GM18870 (cell line): ENCODE measurements at regions not wholly inside any gene's neighbourhood (a gene's known extent, or its start where the extent isn't known, plus 50 kb on each side); places are given as distances from the start of the nearest gene placed in this dataset.

ENCODE experiments used
- ATAC-seq: cut with Tn5 transposase; IDR thresholded peaks from one replicate; pipeline ENCODE4 v1.9.1; 2021; ENCODE audit warnings: moderate library complexity; ENCODE audit not compliant: unreplicated experiment

- ATAC-seq, result no peak
These were observed 275.9 kb downstream of the FAM43A start for GRCh38 chr3:194961571-194961970.

- no peak for ATAC-seq
These were observed 276.4 kb downstream of the FAM43A start for GRCh38 chr3:194962056-194962455.

DNA sequence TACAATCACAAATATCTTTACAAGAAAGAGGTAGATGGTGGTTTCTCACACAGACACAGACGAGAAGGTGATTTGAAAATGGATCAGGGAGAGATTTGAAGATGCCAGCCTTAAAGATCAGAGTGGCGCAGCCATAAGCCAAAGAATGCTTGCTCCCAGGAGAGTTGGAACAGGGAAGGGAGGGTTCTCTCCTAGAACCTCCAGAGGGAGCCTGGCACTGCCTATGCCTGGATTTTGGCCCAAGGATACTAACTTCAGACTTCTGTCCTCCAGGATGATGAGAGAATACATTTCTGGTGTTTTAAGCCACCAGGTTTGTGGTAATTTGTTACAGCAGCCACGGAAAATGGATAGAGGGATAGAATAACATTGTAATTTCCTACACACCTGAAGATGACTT is 279.1 kb downstream of the FAM43A start:
- no peak for ATAC-seq

DNA sequence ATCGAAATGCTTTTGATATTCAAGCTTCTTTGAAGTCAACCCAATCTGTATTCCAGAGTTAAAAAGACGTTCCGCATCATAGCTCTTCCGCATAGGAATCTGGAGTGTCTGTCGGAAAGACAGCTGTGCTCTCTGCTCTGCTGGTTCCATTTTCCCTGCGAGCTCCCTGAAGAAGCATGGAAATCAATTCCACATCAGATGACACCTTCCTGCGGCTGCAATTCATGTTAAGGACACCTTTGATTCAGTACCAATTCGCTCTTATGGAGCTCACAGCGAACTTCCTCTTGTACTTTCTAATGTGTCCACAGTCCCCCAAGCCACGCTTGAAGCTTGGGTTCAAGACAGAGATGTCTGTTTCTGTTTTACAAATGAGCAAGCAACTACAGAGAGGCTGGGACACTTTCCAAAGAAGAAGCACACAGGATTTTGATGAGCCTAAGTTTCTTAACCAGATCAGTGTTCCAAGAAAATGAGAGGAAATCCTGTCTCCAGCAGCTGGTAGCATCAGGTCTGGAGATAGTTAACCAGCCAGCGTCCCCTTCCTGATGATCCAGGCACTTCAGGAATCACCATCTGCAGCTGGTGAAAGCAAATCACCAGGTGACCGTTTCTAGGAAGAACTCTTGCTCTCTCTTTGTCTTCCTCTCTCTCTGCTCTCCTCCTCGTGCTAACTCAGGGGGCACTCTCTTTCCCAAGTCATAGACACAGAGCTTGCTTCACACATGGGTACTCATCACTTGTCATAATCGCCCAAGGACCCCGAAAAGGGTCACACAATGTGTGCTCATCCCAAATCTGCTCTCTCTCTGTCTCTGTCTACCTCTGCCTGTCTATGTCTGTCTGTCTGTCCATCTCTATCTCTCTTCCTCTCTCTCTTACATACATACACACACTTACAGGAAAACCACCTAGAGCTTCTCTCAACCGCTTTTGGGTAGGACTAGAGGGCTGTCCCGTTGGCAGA is 281.8 kb downstream of the FAM43A start:
- ATAC-seq, result no peak

DNA sequence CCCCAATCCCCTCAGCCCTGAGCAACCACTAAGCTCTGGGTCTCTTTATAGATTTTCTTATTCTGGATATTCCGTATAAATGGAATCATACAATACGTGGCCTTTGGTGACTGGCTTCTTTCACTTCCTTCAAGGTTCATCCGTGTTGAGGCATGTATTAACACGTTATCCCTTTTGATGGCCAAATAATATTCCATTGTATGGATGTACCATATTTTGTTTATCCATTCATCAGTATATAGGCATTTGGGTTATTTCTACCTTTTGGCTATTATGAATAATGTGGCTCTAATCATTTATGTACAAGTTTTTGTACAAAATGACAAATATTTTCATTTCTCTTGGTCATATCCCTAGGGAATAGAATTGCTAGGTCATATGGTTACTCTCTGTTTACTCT is 284.4 kb downstream of the FAM43A start:
- ATAC-seq, result no peak

DNA sequence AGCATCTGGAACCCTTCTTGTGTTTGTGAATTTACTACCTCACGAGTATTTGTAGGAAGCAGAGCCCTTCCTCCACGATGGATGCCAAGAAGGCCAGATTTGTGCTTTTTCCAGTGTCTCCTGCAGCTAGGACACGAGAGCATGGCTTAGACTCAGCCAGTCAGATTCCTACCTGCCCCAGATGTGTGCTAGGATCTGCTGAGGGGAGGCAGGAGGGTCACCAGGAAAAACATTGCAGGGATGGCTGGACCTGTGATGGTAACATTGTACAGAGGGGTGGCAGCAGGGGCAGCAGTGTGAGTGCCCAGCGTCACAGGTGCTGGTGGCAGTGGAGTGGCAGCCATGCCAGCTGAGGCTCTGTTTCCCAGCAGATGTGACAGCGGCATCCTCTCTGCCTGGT is 285.3 kb downstream of the FAM43A start:
- ATAC-seq, result no peak

- ATAC-seq, result no peak
These were observed 286.3 kb downstream of the FAM43A start for GRCh38 chr3:194971965-194972364.

- ATAC-seq, result no peak
These were observed 287.0 kb downstream of the FAM43A start for GRCh38 chr3:194972641-194973040.

DNA sequence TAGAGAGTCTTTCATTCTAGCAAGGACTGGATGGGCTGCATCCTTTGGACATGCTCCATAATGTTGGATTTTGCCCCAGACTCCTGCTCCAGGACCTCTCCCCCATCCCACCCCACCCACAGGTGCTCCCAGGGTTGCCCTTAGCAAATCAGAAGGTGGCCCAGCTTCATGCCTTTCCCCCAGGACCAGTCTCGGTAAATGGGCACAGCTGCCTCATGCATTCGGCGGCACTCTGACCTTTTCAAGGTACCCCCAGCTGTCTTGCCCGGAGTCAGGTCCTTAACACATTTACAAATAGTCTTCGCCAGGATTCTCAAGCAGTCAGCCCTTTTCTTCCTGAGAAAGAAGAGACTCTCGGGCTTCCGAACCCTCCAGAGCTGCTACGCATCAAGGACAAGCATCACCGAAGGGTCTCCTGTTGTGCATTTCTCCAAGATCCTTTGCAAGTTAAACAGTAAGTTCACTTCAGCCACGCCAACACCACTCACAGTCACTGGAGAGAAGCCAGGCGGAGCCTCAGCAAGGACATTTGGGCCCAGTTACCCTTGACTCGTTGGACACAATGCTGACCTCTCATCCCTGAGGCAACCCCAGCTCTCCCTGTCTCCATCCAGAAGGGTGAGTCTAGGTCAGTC is 287.8 kb downstream of the FAM43A start:
- ATAC-seq, result no peak

DNA sequence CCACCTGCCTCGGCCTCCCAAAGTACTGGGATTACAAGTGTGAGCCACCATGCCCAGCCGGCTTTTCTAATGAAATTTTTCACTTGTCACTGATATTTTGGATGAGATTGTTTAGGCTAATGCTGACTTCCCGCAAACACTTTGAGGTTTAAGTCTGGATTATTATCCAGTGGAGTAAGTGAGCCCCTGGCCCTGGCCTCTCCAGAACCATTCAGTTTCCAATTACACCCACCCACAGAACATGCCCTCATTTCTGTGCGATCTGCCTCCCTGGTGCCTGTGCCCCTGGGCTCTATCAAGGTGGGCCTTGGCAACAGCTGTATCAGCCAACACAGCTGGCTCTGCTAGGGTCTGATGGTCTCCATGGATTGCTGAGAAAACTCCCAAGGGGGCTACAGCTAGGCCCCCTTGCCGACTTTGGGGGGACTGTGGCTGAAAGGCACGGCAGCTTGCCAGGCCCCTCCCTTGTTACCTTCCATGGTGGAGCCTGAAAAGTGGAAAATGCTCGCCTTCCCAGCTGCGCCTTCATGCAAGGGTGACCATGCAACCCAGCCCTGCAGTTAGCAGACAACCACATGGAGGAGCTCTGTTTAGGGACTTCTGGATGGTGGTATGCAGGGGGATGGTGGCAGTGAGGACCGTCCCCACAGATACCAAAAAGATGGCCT is 288.9 kb downstream of the FAM43A start:
- ATAC-seq, result no peak

DNA sequence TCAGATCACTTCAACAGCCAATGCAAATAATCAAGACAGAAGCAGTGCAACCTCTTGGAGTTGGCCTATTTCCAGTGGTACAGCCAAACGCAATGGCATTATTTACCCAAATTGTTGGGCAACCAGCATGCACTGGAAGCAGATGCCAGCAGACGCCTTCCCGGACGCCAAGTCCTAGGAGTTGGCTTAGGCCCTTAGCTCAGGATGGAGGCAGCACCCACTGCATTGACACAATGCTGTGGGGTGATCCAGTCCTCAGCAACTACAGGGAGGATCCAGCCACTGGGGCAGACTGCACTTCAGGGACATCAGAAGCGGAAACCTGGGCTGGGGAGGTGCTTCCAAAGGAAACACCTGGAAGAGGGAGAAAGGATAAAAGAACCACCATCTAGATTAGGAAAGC is 290.4 kb downstream of the FAM43A start:
- ATAC-seq, result no peak

DNA sequence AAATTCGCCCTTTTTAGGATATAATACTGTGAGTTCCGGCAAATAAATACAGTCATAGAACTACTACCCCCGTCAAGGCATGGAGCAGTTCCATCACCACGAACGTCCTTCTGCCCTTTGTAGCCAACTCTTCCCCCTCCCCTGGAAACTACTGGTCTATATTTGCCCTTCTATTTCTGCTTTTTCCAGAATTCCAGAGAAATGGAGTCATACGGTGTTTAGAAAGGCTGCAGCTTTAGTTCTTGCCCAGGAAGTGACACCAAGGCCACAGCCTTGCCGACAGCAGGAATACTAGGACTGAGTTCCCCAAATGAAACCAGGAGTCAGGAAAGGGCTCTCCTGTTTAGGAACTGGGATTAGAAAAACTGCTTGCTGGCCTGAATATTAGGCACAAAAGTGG is 291.2 kb downstream of the FAM43A start:
- ATAC-seq, result no peak

GRCh38 chr3:194977356-194977755 is 291.7 kb downstream of the FAM43A start:
- no peak for ATAC-seq

DNA sequence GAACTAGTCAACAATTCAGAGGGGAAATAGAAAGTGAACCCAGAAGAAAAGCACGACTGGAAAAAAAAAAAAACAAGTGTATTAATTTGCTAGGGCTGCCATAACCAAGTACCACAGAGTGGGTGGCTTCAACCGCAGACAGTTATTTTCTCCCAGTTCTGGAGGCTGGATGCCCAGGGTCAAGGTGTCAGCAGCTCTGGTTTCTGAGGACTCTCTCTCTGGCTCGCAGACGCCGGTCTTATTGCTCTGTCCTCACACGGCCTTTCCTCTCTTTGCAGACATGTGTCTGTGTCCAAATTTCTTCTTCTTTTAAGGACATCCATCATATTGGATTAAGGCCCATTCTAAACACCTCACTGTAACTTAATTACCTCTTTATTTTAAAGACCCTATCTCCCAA is 291.8 kb downstream of the XXYLT1 start:
- no peak for ATAC-seq

- ATAC-seq, result no peak
These were observed 288.5 kb downstream of the XXYLT1 start for GRCh38 chr3:194982472-194982871.

- no peak for ATAC-seq
These were observed 287.8 kb downstream of the XXYLT1 start for GRCh38 chr3:194983121-194983520.

DNA sequence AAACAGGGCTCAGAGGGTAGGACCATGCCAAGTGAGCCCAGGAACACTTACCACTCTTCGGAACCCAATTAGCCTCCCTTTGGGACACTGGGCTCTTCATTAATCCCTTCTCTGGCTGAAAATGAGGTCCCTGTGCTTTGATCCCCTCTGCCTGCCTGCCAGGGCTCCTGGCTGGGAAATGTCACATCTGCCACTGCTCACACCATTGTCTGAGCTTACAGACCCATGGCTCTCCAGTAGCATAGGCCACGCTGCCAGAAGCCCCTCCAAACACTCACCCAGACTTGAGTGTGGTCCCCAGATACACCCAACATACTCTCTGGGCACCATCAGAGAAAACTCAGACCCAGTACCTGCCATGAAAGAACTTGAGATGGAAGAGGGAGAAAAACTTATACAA is 287.3 kb downstream of the XXYLT1 start:
- no peak for ATAC-seq

DNA sequence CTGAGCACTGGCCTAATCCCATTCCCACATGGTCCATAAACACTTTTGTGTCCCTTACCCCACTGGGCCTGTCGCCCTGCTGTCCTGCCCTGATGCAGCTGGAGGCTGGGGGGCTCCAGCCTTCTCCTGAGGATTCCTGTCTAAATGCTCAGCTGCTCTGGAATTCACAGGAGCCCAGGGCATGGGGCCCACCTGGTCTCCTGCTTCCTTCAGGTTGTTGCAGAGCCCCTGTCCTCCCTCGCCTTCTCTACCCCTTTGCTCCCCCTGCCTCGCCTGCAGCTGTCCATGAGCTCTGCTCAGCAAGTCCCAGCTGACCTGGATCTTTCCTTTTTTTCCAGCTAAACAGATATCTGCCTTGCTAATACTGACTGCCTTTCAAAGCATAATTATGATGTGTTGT is 286.9 kb downstream of the XXYLT1 start:
- ATAC-seq, result no peak

GRCh38 chr3:194984622-194985021 is 286.3 kb downstream of the XXYLT1 start:
- ATAC-seq, result no peak

DNA sequence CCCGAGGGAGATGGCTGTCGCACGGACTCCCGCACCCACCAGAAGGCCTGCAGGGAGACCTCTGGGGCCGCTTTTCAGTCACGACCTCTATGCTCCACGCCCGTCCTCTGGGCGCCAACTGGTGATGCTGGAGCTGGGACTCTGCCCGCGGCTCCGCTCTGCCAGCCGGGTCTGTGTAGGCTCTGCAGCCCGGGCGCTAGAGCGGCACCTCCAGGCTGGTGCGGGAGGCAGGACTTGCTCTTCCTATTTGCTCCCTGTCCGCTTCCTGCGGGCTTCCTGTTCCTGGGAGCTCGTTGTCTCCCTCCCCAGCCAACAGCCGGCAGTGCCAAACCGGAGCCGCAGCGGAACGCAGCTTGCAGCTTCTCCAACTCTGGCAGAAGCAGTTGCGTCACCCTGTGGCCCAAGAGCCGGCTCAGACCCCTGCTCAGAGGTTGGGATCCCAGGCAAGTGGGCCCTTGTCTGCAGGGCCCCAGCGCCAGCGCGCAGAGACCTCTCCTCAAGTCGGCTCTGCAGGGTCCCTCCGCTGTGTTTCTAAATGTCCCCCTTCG is 285.9 kb downstream of the XXYLT1 start:
- no peak for ATAC-seq

GRCh38 chr3:194986208-194987043 is 284.5 kb downstream of the XXYLT1 start:
- ATAC-seq, result no peak
